ENCODE measurements at regions not wholly inside any gene's neighbourhood (a gene's known extent, or its start where the extent isn't known, plus 50 kb on each side); places are given as distances from the start of the nearest gene placed in this dataset.

DNA sequence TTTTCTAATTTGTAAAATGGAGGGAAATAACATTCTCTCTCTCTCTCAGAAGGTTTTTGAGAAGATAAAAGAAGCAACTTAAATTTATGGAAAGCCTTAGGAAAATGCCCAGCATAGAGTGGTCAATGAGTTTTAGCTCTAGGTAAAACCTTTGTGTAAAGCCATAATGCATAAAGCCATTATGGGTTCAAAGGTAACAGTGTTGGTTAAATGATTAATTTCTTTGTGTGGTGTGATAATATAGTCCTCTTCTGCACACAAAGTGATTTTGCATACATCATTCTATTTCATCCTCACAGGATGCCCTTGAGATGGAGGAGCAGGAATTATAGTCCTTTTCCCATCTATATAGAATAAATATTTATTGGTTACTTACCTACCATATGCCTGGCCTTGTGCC lies 602.9 kb downstream of the CSNK1G3 start:
- TF ChIP-seq CTCF (conservative IDR thresholded peaks at IDR 0.05) (no peak), ZFX (IDR thresholded peaks at IDR 0.05) (no peak)
